ENCODE measurements at regions not wholly inside any gene's neighbourhood (a gene's known extent, or its start where the extent isn't known, plus 50 kb on each side); places are given as distances from the start of the nearest gene placed in this dataset.
A peak's percentile ranks its signal among the peaks of the same experiment; 100 is the strongest.

GRCh38 chr10:27451054-27451453 is 53.0 kb upstream of the RAB18 start:
- Histone ChIP-seq H3K27me3 (ENCODE audit: low read depth) (no peaks in the 10 kb centered on the region; the same call in 1 of the 2 replicates), H3K36me3 (replicated peaks) (no peaks in the 10 kb centered on the region), H3K4me3 (no peak overlapping the region), H3K9me3 (no peaks in the 10 kb centered on the region), H3K4me1 (no peaks in the 10 kb centered on the region)
- in situ Hi-C loops (cut with MboI; ENCODE audit: low sequenced_read_pairs): no loop called here
- DNase-seq (ENCODE audit: low spot score in 2 of 2): no peak

GRCh38 chr10:27450225-27450624 is 53.9 kb upstream of the RAB18 start:
- in situ Hi-C loops (cut with MboI; ENCODE audit: low sequenced_read_pairs): no loop called here
- no peaks in the 10 kb centered on the region for H3K4me1 ChIP-seq
- DNase-seq (ENCODE audit: low spot score in 2 of 2): no peak
- H3K9me3 ChIP-seq: no peaks in the 10 kb centered on the region
- no peak overlapping the region for H3K4me3 ChIP-seq
- no peaks in the 10 kb centered on the region for H3K27me3 ChIP-seq (ENCODE audit: low read depth)
- H3K36me3 ChIP-seq (replicated peaks): no peaks in the 10 kb centered on the region

- no peaks in the 10 kb centered on the region for H3K27me3 ChIP-seq (ENCODE audit: low read depth)
- DNase-seq (ENCODE audit: low spot score in 2 of 2): no peak
- no peaks in the 10 kb centered on the region for H3K9me3 ChIP-seq
- in situ Hi-C loops (cut with MboI; ENCODE audit: low sequenced_read_pairs): loop anchor here (10.0 to 25.0 kb wide), 2 partner anchors 788 to 935 kb away; no protein-coding TSS in a partner anchor
- H3K4me3 ChIP-seq: no peak overlapping the region
- no peaks in the 10 kb centered on the region for H3K36me3 ChIP-seq (replicated peaks)
- no peaks in the 10 kb centered on the region for H3K4me1 ChIP-seq
Measured at GRCh38 chr10:27449571-27449970, 54.5 kb upstream of the RAB18 start.

- no peak overlapping the region for H3K4me3 ChIP-seq
- no peaks in the 10 kb centered on the region for H3K4me1 ChIP-seq
- DNase-seq (ENCODE audit: low spot score in 2 of 2): no peak
- H3K9me3 ChIP-seq: no peaks in the 10 kb centered on the region
- H3K27me3 ChIP-seq (ENCODE audit: low read depth): no peaks in the 10 kb centered on the region
- no peaks in the 10 kb centered on the region for H3K36me3 ChIP-seq (replicated peaks)
- in situ Hi-C loops (cut with MboI; ENCODE audit: low sequenced_read_pairs): loop anchor here (10.0 to 25.0 kb wide), 2 partner anchors 788 to 936 kb away; no protein-coding TSS in a partner anchor
Measured at GRCh38 chr10:27448921-27449320, 55.2 kb upstream of the RAB18 start.

- in situ Hi-C loops (cut with MboI; ENCODE audit: low sequenced_read_pairs): loop anchor here (10.0 to 25.0 kb wide), 2 partner anchors 790 to 937 kb away; no protein-coding TSS in a partner anchor
Measured at GRCh38 chr10:27447540-27447939, 56.6 kb upstream of the RAB18 start.

GRCh38 chr10:27446091-27446918 is 57.8 kb upstream of the RAB18 start:
- H3K27me3 ChIP-seq (ENCODE audit: low read depth): no peaks in the 10 kb centered on the region
- DNase-seq (ENCODE audit: low spot score in 2 of 2): peak in 1 of 2 experiments; percentile 43
- H3K9me3 ChIP-seq: no peaks in the 10 kb centered on the region
- in situ Hi-C loops (cut with MboI; ENCODE audit: low sequenced_read_pairs): loop anchor here (10.0 to 25.0 kb wide), 2 partner anchors 791 to 938 kb away; no protein-coding TSS in a partner anchor
- H3K4me1 ChIP-seq: no peaks in the 10 kb centered on the region
- H3K4me3 ChIP-seq: no peak overlapping the region
- H3K36me3 ChIP-seq (replicated peaks): no peaks in the 10 kb centered on the region

More at GRCh38 chr10:27447540-27447939, 56.6 kb upstream of the RAB18 start:
- no peaks in the 10 kb centered on the region for H3K36me3 ChIP-seq (replicated peaks)
- no peaks in the 10 kb centered on the region for H3K27me3 ChIP-seq (ENCODE audit: low read depth)
- DNase-seq (ENCODE audit: low spot score in 2 of 2): no peak
- H3K4me3 ChIP-seq: no peak overlapping the region
- H3K9me3 ChIP-seq: no peaks in the 10 kb centered on the region
- no peaks in the 10 kb centered on the region for H3K4me1 ChIP-seq

GRCh38 chr10:27445070-27445469 is 59.0 kb upstream of the RAB18 start:
- H3K36me3 ChIP-seq (replicated peaks): no peaks in the 10 kb centered on the region
- H3K9me3 ChIP-seq: no peaks in the 10 kb centered on the region
- in situ Hi-C loops (cut with MboI; ENCODE audit: low sequenced_read_pairs): loop anchor here (10.0 to 25.0 kb wide), 2 partner anchors 792 to 940 kb away; no protein-coding TSS in a partner anchor
- H3K4me1 ChIP-seq: no peaks in the 10 kb centered on the region
- no peak for DNase-seq (ENCODE audit: low spot score in 2 of 2)
- H3K4me3 ChIP-seq: no peak overlapping the region
- H3K27me3 ChIP-seq (ENCODE audit: low read depth): no peaks in the 10 kb centered on the region; the same call in 1 of the 2 replicates

GRCh38 chr10:27440478-27440877 is 63.6 kb upstream of the RAB18 start:
- Histone ChIP-seq H3K27me3 (ENCODE audit: low read depth) (peaks cover 7% of the 10 kb centered on the region), H3K4me3 (no peak overlapping the region), H3K9me3 (no peaks in the 10 kb centered on the region), H3K4me1 (no peaks in the 10 kb centered on the region), H3K36me3 (replicated peaks) (no peaks in the 10 kb centered on the region)
- in situ Hi-C loops (cut with MboI; ENCODE audit: low sequenced_read_pairs): loop anchor here (10.0 to 25.0 kb wide), 2 partner anchors 797 to 944 kb away; no protein-coding TSS in a partner anchor
- DNase-seq (ENCODE audit: low spot score in 2 of 2): no peak

- Histone ChIP-seq H3K27me3 (ENCODE audit: low read depth) (peaks cover 7% of the 10 kb centered on the region), H3K36me3 (replicated peaks) (no peaks in the 10 kb centered on the region), H3K4me3 (no peak overlapping the region), H3K9me3 (no peaks in the 10 kb centered on the region), H3K4me1 (no peaks in the 10 kb centered on the region)
- DNase-seq (ENCODE audit: low spot score in 2 of 2): no peak
- in situ Hi-C loops (cut with MboI; ENCODE audit: low sequenced_read_pairs): loop anchor here (10.0 to 25.0 kb wide), 2 partner anchors 797 to 945 kb away; no protein-coding TSS in a partner anchor
Measured at GRCh38 chr10:27440021-27440420, 64.1 kb upstream of the RAB18 start.

- H3K27me3 ChIP-seq (ENCODE audit: low read depth): peaks cover 7% of the 10 kb centered on the region
- H3K4me1 ChIP-seq: no peaks in the 10 kb centered on the region
- DNase-seq (ENCODE audit: low spot score in 2 of 2): no peak
- no peaks in the 10 kb centered on the region for H3K9me3 ChIP-seq
- no peak overlapping the region for H3K4me3 ChIP-seq
- in situ Hi-C loops (cut with MboI; ENCODE audit: low sequenced_read_pairs): loop anchor here (25.0 kb wide), 1 partner anchor 798 kb away; no protein-coding TSS in a partner anchor
- H3K36me3 ChIP-seq (replicated peaks): no peaks in the 10 kb centered on the region
Measured at GRCh38 chr10:27439101-27439500, 65.0 kb upstream of the RAB18 start.

GRCh38 chr10:27437775-27438174 is 66.3 kb upstream of the RAB18 start:
- in situ Hi-C loops (cut with MboI; ENCODE audit: low sequenced_read_pairs): loop anchor here (25.0 kb wide), 1 partner anchor 800 kb away; no protein-coding TSS in a partner anchor
- H3K27me3 ChIP-seq (ENCODE audit: low read depth): peaks cover 7% of the 10 kb centered on the region

GRCh38 chr10:27436710-27437109 is 67.4 kb upstream of the RAB18 start:
- in situ Hi-C loops (cut with MboI; ENCODE audit: low sequenced_read_pairs): loop anchor here (25.0 kb wide), 1 partner anchor 801 kb away; no protein-coding TSS in a partner anchor
- H3K36me3 ChIP-seq (replicated peaks): no peaks in the 10 kb centered on the region
- H3K4me3 ChIP-seq: no peak overlapping the region
- H3K27me3 ChIP-seq (ENCODE audit: low read depth): peaks cover 7% of the 10 kb centered on the region
- H3K9me3 ChIP-seq: no peaks in the 10 kb centered on the region
- H3K4me1 ChIP-seq: no peaks in the 10 kb centered on the region
- no peak for DNase-seq (ENCODE audit: low spot score in 2 of 2)

More at GRCh38 chr10:27437775-27438174, 66.3 kb upstream of the RAB18 start:
- H3K4me3 ChIP-seq: no peak overlapping the region
- H3K36me3 ChIP-seq (replicated peaks): no peaks in the 10 kb centered on the region
- no peak for DNase-seq (ENCODE audit: low spot score in 2 of 2)
- no peaks in the 10 kb centered on the region for H3K4me1 ChIP-seq
- no peaks in the 10 kb centered on the region for H3K9me3 ChIP-seq

GRCh38 chr10:27433976-27434375 is 70.1 kb upstream of the RAB18 start:
- Histone ChIP-seq H3K36me3 (replicated peaks) (no peaks in the 10 kb centered on the region), H3K4me1 (no peaks in the 10 kb centered on the region), H3K4me3 (no peak overlapping the region), H3K27me3 (ENCODE audit: low read depth) (no peaks in the 10 kb centered on the region), H3K9me3 (no peaks in the 10 kb centered on the region)
- DNase-seq (ENCODE audit: low spot score in 2 of 2): no peak
- in situ Hi-C loops (cut with MboI; ENCODE audit: low sequenced_read_pairs): loop anchor here (25.0 kb wide), 1 partner anchor 803 kb away; no protein-coding TSS in a partner anchor

- no peak for DNase-seq (ENCODE audit: low spot score in 2 of 2)
- in situ Hi-C loops (cut with MboI; ENCODE audit: low sequenced_read_pairs): loop anchor here (25.0 kb wide), 1 partner anchor 810 kb away; no protein-coding TSS in a partner anchor
- Histone ChIP-seq H3K4me3 (no peak overlapping the region), H3K4me1 (no peaks in the 10 kb centered on the region), H3K36me3 (replicated peaks) (no peaks in the 10 kb centered on the region), H3K27me3 (ENCODE audit: low read depth) (no peaks in the 10 kb centered on the region), H3K9me3 (no peaks in the 10 kb centered on the region)
Measured at GRCh38 chr10:27426948-27427467, 77.1 kb upstream of the RAB18 start.

Data from HAP-1 (cell line).